K562 (cell line): ENCODE measurements at regions not wholly inside any gene's neighbourhood (a gene's known extent, or its start where the extent isn't known, plus 50 kb on each side); places are given as distances from the start of the nearest gene placed in this dataset.

Experiments used
- ARID3B ChIP-seq: fragments of 250-450 bp; sonication (Bioruptor Pico); IDR thresholded peaks from 2 replicates; pipeline ENCODE4 v1.4.0; 2020; ENCODE audit warnings: borderline replicate concordance
- DLX4 ChIP-seq: fragments of 250-450 bp; sonication (Bioruptor Pico); IDR thresholded peaks from 2 replicates; pipeline ENCODE4 v1.6.1; 2021; ENCODE audit warnings: mild to moderate bottlenecking
- E4F1 ChIP-seq: fragments of 250-450 bp; sonication (Bioruptor Pico); IDR thresholded peaks from 2 replicates; pipeline ENCODE4 v1.5.0; 2021; ENCODE audit warnings: mild to moderate bottlenecking, borderline replicate concordance
- UBTF ChIP-seq, 2 experiments: IDR thresholded peaks; 2 replicates each; pipeline ENCODE4 v1.6.1; 2012; ENCODE audit warnings: improper control_type of control experiment in 2 of 2, low read depth in 2 of 2, low read length in 2 of 2, borderline replicate concordance in 1 of 2
- XRCC5 ChIP-seq: fragments of 200-400 bp; formaldehyde crosslinking; IDR thresholded peaks from 2 replicates; pipeline ENCODE4 v1.6.1; 2017; ENCODE audit warnings: low read depth, mild to moderate bottlenecking, low read length
- ZNF3 ChIP-seq: fragments of 250-450 bp; sonication (Bioruptor Pico); IDR thresholded peaks from 2 replicates; pipeline ENCODE4 v1.5.0; 2021; ENCODE audit warnings: mild to moderate bottlenecking, moderate library complexity

DNA sequence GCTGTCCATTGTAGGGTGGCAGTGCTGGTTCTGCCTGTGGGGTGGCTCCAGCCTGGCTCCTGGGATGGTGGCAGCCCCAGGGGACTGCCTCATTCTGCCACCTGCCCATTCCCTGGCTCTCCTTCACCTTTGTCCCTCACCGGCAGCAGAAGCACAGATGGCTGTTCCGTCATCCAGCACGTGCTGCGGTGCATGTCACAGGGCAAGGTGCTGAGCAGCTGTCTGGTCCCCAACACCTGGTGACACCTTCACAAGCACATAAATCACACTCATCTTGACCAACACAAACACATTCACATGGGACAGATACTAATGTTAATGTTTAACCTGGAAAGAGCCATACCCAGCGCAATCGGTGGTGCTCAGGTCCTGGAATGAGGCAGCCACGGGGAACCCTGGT is 126.8 kb downstream of the UQCRFS1 start (continued):
- TF ChIP-seq UBTF (IDR thresholded peaks at IDR 0.05; ENCODE audit: borderline replicate concordance in 1 of 2, low read depth in 2 of 2, low read length in 2 of 2) (no peak), E4F1 (CRISPR knock-in tag) (no peak), ARID3B (CRISPR knock-in tag) (no peak), ZNF3 (CRISPR knock-in tag) (no peak), XRCC5 (no peak), DLX4 (CRISPR knock-in tag) (no peak)
